GM18499 (cell line): ENCODE measurements at regions not wholly inside any gene's neighbourhood (a gene's known extent, or its start where the extent isn't known, plus 50 kb on each side); places are given as distances from the start of the nearest gene placed in this dataset.

ENCODE experiments used
- ATAC-seq: cut with Tn5 transposase; IDR thresholded peaks from one replicate; pipeline ENCODE4 v1.9.1; 2021; ENCODE audit warnings: moderate number of reproducible peaks; ENCODE audit not compliant: insufficient read depth, unreplicated experiment

- ATAC-seq = peak; percentile 65
Observed at GRCh38 chr1:42035830-42036604, 117.2 kb upstream of the GUCA2B start.

- ATAC-seq = peak; percentile 34
Observed at GRCh38 chr1:42035205-42035829, 116.6 kb upstream of the HIVEP3 start.

GRCh38 chr1:42034426-42034825, 115.7 kb upstream of the HIVEP3 start:
- no peak for ATAC-seq

GRCh38 chr1:42033629-42034028, 114.9 kb upstream of the HIVEP3 start:
- ATAC-seq = no peak

GRCh38 chr1:42017730-42018129, 99.0 kb upstream of the HIVEP3 start:
- ATAC-seq = no peak

GRCh38 chr1:42017259-42017658, 98.5 kb upstream of the HIVEP3 start:
- peak; percentile 52 for ATAC-seq

- ATAC-seq = no peak
Observed at GRCh38 chr1:42014823-42015222, 96.1 kb upstream of the HIVEP3 start.

- no peak for ATAC-seq
Observed at GRCh38 chr1:42013881-42014470, 95.3 kb upstream of the HIVEP3 start.

GRCh38 chr1:42012852-42013251, 94.1 kb upstream of the HIVEP3 start:
- ATAC-seq = no peak

GRCh38 chr1:42010381-42010780, 91.7 kb upstream of the HIVEP3 start:
- no peak for ATAC-seq

- no peak for ATAC-seq
Observed at GRCh38 chr1:42008264-42008663, 89.5 kb upstream of the HIVEP3 start.

GRCh38 chr1:42006836-42007235, 88.1 kb upstream of the HIVEP3 start:
- no peak for ATAC-seq

GRCh38 chr1:42006093-42006492, 87.4 kb upstream of the HIVEP3 start:
- no peak for ATAC-seq

GRCh38 chr1:42005530-42005929, 86.8 kb upstream of the HIVEP3 start:
- no peak for ATAC-seq

- no peak for ATAC-seq
Observed at GRCh38 chr1:42004860-42005259, 86.1 kb upstream of the HIVEP3 start.

- no peak for ATAC-seq
Observed at GRCh38 chr1:42004322-42004721, 85.6 kb upstream of the HIVEP3 start.

- no peak for ATAC-seq
Observed at GRCh38 chr1:42003433-42003832, 84.7 kb upstream of the HIVEP3 start.

- no peak for ATAC-seq
Observed at GRCh38 chr1:42002220-42002619, 83.5 kb upstream of the HIVEP3 start.

GRCh38 chr1:42000766-42001165, 82.0 kb upstream of the HIVEP3 start:
- no peak for ATAC-seq

GRCh38 chr1:41999884-42000283, 81.2 kb upstream of the HIVEP3 start:
- no peak for ATAC-seq

GRCh38 chr1:41998250-41998649, 79.5 kb upstream of the HIVEP3 start:
- ATAC-seq = no peak

- no peak for ATAC-seq
Observed at GRCh38 chr1:41997153-41997552, 78.4 kb upstream of the HIVEP3 start.
